CD4-positive, alpha-beta T cell treated with Interleukin-17A for 1 hour (primary cell): ENCODE measurements at regions not wholly inside any gene's neighbourhood (a gene's known extent, or its start where the extent isn't known, plus 50 kb on each side); places are given as distances from the start of the nearest gene placed in this dataset.

Experiments
- DNase-seq: peaks from one replicate; pipeline ENCODE4 v3.0.0-alpha.2; 2020

DNA sequence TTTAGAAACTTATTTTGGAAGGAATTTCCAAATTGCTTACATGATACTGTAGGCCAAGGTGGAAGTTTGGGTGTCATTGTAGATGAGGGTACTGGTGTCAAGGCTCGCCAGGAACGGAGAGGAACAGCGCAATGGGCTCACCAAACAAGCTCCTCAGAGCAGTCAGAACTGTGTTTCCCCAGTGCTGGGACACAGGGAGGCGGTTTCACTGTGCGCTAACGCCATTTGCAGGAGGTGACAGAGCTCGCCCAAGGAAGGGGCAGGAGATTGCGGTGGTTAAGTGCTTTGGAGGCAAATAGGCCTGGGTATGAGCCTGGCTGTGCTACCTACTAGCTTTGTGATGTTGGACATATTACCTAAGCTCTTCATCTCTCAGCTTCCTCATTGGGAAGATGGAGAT, 57.3 kb downstream of the HHEX start:
- no peak for DNase-seq

DNA sequence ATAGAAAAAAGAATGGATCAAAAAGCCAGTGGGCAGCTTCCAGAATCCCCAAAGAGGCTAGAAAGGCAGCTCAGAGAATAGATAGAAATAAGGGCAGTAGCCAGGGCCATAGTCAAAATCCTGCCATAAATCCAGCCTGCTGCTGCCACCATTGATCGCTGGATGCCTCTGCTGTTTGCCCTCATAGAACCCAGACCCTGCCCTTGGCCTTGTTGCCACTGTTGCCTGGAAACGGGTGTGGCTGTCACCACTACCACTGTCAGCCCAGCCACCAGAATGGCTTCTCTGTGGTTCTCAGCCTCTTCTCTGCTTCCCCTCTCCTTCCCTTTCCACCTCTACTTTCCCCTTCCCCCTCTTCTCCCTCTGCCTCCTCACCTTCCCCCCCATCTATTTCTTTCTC, 57.8 kb downstream of the HHEX start:
- DNase-seq: peak; percentile 69

- DNase-seq: no peak
Measured at GRCh38 chr10:92750791-92751533, 61.2 kb downstream of the HHEX start.

GRCh38 chr10:92751534-92751811, 61.7 kb downstream of the HHEX start:
- DNase-seq: no peak

DNA sequence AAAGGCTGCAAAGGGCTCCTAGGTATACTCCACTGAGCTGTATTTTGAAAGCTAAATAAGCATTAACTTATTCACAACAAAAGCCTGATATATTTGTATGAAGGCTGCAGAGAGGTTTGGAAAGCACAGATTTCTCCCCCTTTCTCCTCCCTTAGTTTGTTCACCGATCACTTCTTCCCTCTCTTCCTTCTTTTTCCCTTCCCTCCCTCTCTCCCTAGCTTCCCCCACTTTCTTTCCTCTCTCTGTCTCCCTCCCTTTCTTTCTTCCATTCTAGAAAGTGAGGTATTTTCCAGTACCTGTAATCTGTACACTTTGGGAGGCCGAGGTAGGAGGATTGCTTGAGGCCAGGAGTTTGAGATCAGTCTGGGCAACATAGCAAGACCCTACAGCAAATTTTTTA, 62.1 kb downstream of the HHEX start:
- DNase-seq: no peak

DNA sequence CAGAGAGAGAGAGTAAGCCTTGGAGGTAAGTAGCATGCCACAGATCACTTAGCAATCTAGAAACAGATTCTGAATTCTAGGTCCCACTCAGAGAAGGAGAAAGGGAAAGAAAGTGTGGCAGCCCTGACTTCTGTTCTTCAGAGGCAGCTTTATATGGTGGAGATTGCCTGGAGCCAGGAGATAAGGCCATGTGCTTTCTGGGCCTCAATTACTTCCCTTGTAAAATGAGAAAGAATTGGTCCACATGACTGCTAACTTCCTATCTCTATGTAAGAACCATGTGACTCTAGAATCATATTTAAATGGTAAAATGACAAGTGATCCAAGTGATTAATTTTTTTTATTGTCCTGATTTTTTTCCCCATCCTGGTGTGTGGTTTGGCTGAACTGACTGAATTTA, 64.1 kb downstream of the HHEX start:
- no peak for DNase-seq

DNA sequence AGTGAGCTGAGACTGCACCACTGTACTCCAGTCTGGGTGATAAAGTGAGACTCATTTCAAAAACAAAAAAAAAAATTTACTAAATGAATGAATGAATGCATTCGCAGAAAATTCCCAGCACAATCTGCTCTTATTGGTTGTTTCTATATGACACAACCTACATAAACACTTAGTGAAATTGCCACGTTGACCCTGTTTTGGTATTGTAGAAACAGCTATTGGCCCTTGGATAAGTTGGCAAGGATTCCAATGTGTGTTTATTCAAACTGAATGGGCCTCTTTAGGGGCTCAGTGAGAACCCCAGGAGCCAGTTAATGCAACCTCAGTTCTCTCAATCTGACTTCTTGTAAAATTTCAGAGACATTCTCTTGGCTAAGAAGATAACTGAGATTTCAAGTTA, 66.0 kb downstream of the HHEX start:
- no peak for DNase-seq

GRCh38 chr10:92756201-92757065, 66.7 kb downstream of the HHEX start:
- DNase-seq: peak; percentile 1

DNA sequence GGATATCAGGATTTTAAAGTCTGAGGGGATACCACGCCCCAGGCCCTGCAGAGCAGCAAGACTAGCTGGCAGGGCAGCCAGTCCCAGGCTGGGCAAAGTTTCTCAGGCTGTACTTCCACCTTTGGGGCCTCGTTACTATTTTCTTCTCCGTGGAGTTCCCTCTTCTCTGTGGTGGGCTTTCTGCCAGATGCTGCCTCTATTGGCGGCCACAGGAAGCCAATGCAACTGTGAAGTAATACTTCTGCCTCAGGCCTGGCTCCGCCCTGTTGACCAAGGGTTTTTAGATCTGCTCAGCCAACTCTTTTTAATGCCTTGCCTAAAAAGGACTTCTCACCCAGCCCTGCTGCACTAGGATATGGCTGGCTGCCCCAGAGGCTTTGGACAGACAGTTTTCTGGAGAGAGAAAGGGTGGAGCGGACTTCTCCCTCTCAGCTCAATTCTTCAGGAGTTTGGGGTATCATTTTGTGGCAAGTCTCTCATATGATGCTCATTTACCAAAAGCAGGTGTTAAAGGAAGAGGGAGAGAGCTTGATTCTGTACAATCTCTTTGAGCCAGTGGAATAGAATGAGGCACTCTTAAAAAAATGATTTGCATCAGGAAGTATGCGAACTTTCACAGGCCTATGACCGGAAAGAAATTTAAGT, 67.4 kb downstream of the HHEX start:
- peak; percentile 17 for DNase-seq

- no peak for DNase-seq
Measured at GRCh38 chr10:92757711-92758104, 68.0 kb downstream of the HHEX start.

- DNase-seq: no peak
Measured at GRCh38 chr10:92758594-92758993, 68.8 kb downstream of the HHEX start.

- DNase-seq: no peak
Measured at GRCh38 chr10:92760609-92761008, 70.9 kb downstream of the HHEX start.

DNA sequence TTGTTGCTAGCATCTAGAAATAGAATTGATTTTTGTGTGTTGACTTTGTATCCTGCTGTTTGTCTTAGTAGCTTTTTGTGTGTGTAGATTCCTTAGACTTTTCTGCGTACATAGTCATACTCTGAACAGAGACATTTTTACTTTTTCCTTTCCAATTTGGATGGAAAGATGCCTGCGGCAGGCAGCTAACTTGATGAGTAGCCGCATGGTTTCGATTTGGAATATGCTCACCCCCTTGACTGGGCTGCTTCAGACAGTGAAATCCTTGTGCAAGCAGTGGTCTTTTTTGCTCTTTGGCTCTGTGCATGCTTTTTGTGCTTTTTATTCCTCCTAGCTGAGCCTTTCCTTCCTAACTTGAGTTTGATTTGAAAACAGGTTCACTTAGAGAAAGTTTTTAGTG, 71.8 kb downstream of the HHEX start:
- no peak for DNase-seq

DNA sequence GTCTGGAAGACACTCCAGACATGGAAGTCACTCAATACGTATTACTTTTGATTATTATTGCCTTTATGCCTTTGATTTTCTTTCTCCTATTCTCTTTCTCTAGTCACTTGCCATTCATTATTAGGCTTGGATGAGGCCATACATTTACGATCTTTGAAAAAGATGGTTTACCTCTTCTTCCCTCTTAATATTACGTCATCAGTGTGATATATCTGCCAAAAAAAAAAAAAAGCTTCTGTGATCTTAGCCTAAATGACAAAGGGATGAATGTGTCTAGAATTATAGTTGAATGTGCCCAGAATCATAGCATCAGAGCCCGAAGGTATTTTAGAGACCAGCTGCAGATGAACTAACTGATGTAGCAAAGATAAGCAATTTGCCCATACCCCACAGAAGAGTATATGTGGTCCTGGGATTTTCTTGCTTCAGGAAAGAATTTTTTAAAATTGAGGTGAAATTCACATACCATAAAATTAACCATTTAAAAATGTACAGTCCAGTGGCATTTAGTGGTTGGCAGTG, 73.9 kb downstream of the HHEX start:
- no peak for DNase-seq

- DNase-seq: no peak
Measured at GRCh38 chr10:92766451-92766850, 76.7 kb downstream of the HHEX start.

GRCh38 chr10:92768104-92768503, 78.3 kb downstream of the HHEX start:
- no peak for DNase-seq

GRCh38 chr10:92773776-92774175, 74.5 kb upstream of the EXOC6 start:
- DNase-seq: no peak

DNA sequence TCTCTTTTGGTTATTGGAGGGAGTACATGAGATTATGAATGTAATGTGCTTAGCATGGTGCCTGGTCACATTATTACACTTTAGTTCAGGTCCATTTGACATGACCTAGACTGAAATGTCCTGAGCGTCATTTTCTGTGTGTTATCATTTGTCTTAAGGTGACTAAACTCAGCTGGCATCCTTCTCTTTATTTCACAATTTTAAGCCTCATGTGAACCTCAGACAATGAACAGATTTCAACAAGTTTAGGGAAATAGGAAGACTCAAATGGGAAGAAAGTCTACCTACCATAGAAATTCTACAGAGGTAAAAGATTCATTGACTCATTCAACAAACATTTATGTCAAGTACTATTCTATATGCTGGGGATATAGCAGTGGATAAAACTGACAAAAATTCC, 70.2 kb upstream of the EXOC6 start:
- DNase-seq: no peak

DNA sequence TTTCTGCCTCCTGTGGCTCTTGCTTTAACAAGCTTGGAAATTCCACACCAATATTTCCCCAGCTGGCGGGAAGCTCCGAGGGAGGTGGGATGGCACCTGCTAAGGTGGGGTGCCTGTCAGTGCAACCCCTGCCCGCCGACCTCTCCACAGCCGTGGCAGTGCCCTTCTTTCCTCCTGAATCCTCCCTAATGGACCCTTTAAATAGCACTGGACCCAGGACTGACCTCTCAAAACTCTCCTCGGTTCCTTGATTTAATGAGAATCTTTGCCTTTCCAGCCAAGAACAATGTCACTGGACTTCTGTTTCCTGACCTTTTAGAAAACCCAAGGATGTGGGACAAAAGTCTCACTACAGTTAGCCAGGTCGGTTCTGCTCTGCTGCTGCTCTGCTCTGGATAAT, 63.2 kb upstream of the EXOC6 start:
- DNase-seq: no peak

DNA sequence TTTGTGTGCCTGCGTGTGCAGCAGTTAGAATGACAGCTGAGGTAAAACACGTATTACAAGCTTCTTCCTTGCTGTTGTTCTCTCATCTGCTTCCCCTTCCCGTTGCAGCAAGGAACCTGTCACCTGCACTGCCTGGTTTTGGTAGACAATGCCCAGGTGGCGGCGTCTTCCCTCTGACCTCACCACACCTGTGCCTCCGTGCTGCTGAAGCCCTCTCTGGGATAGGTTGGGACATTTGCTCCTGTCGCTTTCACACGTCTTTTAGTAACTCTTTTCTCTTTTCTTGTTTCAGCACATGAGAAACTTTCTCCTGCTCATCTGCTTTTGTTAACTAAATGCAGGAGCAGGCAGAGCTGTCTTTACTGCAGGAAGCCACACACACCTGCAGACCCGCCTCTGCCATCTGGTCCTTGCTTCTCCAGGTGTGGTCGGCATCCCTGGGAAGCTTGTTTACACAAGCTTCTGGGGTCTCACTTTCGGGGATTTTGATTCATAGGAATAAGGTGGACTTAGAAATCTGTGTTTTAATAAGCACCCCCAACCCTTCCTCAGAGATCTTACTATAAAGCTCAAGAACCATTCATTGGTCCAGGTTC, 60.7 kb upstream of the EXOC6 start:
- DNase-seq: no peak

DNA sequence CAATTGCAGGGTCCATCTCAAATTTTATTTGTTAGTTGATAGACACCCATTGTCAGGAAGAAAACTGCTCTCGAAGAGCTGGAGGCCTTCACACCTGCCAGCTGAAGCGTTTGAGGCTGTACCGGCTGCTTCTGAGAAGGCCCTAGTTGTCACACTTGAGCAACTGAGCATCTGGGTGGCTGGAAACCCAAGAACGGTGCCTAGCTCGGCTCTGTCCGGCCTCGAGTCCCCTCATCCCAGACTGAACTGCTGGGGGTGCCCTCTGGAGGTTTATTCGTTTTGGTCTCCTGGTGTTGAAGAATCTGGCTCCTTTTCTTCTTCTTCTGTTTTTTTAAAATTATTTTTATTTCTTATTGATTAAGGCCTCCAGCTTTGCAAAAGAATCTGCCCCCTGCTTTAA, 59.3 kb upstream of the EXOC6 start:
- DNase-seq: no peak

DNA sequence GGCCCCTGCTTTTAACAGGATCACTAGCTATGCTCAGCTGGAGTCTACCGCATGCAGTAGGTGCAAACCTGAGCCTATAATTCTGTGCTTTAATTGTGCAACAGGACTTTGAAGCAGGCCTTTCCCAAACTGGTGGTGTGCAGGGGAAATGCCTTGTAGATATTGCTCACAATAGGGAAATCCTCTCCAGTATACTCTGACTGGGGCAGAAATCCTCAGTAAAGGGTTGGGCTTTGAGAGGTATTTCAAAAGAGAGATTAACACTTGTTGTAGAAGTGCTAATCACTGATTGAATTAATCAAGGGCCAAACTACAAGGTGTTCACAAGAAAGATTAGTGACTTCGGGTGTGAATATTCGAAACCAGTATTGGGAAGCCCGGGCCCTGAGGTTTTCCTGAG, 58.5 kb upstream of the EXOC6 start:
- DNase-seq: no peak

- DNase-seq: no peak
Measured at GRCh38 chr10:92790440-92790839, 57.9 kb upstream of the EXOC6 start.

DNA sequence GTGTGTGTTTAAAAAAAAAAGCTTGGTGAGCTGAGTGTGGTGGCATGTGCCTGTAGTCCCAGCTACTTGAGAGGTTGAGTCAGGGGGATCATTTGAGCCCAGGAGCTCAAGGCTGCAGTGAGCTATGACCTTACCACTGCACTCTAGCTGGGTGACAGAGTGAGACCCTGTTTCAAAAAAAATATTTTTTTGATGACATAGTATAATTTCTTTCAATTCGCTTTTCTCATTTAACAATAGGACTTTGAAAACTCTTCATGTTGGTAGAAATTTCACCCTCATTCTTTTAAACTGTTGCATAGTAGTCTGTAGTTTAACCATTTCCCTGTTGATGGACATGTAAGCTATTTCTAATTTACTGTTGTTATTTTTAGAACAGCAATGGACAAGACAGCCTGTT, 55.7 kb upstream of the EXOC6 start:
- no peak for DNase-seq
